DOHH2 (cell line): ENCODE measurements at regions not wholly inside any gene's neighbourhood (a gene's known extent, or its start where the extent isn't known, plus 50 kb on each side); places are given as distances from the start of the nearest gene placed in this dataset.

Source experiments
- H3F3A ChIP-seq: fragments of 200-600 bp; sonication (generic), shearing (Covaris generic); 2 replicates; pipeline ENCODE4 v1.6.0; 2016; ENCODE audit warnings: antibody characterized with exemption, mild to moderate bottlenecking; ENCODE audit not compliant: control insufficient read depth, insufficient read depth
- H3K27ac ChIP-seq: fragments of 200-600 bp; sonication (generic); 2 replicates; pipeline ENCODE4 v1.5.1; 2014; ENCODE audit warnings: low read depth, mild to moderate bottlenecking, low read length, moderate library complexity
- H3K27me3 ChIP-seq: fragments of 200-600 bp; sonication (generic); 2 replicates; pipeline ENCODE4 v1.6.1; 2014; ENCODE audit warnings: mild to moderate bottlenecking, low read length, mixed read lengths; ENCODE audit not compliant: control insufficient read depth
- H3K36me3 ChIP-seq: fragments of 200-600 bp; sonication (generic); 2 replicates; pipeline ENCODE4 v1.6.1; 2014; ENCODE audit warnings: mild to moderate bottlenecking, low read length, moderate library complexity, mixed read lengths; ENCODE audit not compliant: control insufficient read depth
- H3K4me1 ChIP-seq: fragments of 200-600 bp; sonication (generic); 2 replicates; pipeline ENCODE4 v1.6.1; 2014; ENCODE audit warnings: mild to moderate bottlenecking, low read length, mixed read lengths; ENCODE audit not compliant: control insufficient read depth
- H3K4me2 ChIP-seq: fragments of 200-600 bp; sonication (generic); 2 replicates; pipeline ENCODE4 v1.6.0; 2014; ENCODE audit warnings: mild to moderate bottlenecking, low read length, moderate library complexity
- H3K4me3 ChIP-seq: fragments of 200-600 bp; sonication (generic); 2 replicates; pipeline ENCODE4 v1.5.1; 2014; ENCODE audit warnings: mild to moderate bottlenecking, low read length, mixed read lengths
- H3K79me2 ChIP-seq: fragments of 200-600 bp; sonication (generic); 2 replicates; pipeline ENCODE4 v1.6.1; 2014; ENCODE audit warnings: mild to moderate bottlenecking, low read length, mixed read lengths; ENCODE audit not compliant: control insufficient read depth
- H3K9me2 ChIP-seq: fragments of 200-600 bp; sonication (generic); replicated peaks from 2 replicates; pipeline ENCODE4 v1.6.1; 2014; ENCODE audit warnings: mild to moderate bottlenecking, low read length, mixed read lengths; ENCODE audit not compliant: control insufficient read depth
- H3K9me3 ChIP-seq: fragments of 200-600 bp; sonication (generic); 2 replicates; pipeline ENCODE4 v1.6.1; 2014; ENCODE audit warnings: antibody characterized with exemption, low read length, mixed read lengths; ENCODE audit not compliant: control insufficient read depth, insufficient read depth
- H4K20me1 ChIP-seq: fragments of 200-600 bp; sonication (generic); 2 replicates; pipeline ENCODE4 v1.6.0; 2014; ENCODE audit warnings: low read depth, mild to moderate bottlenecking, antibody characterized with exemption, low read length, moderate library complexity; ENCODE audit not compliant: control insufficient read depth, insufficient read depth
- CTCF ChIP-seq: fragments of 200-600 bp; sonication (generic); IDR thresholded peaks from one replicate; pipeline ENCODE4 v1.5.1; 2014; ENCODE audit warnings: antibody characterized with exemption, mild to moderate bottlenecking, low read depth, low read length; ENCODE audit not compliant: poor library complexity, severe bottlenecking
- EZH2phosphoT487 ChIP-seq: fragments of 200-600 bp; sonication (generic); IDR thresholded peaks from 2 replicates; pipeline ENCODE4 v1.6.1; 2017; ENCODE audit warnings: borderline replicate concordance, mild to moderate bottlenecking, antibody characterized with exemption, low read length, moderate library complexity, mixed read lengths

- H3F3A ChIP-seq = no peaks in the 10 kb centered on the region
- H3K4me3 ChIP-seq = no peak overlapping the region
- H3K79me2 ChIP-seq = no peaks in the 10 kb centered on the region
- peaks cover 4% of the 10 kb centered on the region; the same call in 1 of the 2 replicates for H3K27me3 ChIP-seq
- no peaks in the 10 kb centered on the region for H3K36me3 ChIP-seq
- H3K4me1 ChIP-seq = no peaks in the 10 kb centered on the region
- no peak overlapping the region for H3K27ac ChIP-seq
- H3K9me2 ChIP-seq = no peaks in the 10 kb centered on the region
- no peaks in the 10 kb centered on the region for H3K9me3 ChIP-seq
- TF ChIP-seq EZH2phosphoT487 = no peak
- no peak for TF ChIP-seq CTCF
- no peak overlapping the region for H3K4me2 ChIP-seq
- no peaks in the 10 kb centered on the region for H4K20me1 ChIP-seq
Measured at GRCh38 chr6:139628270-139628669, 253.8 kb upstream of the CITED2 start.

- H3K36me3 ChIP-seq = no peaks in the 10 kb centered on the region
- H3K27ac ChIP-seq = no peak overlapping the region
- H4K20me1 ChIP-seq = no peaks in the 10 kb centered on the region
- H3K4me3 ChIP-seq = no peak overlapping the region
- H3K27me3 ChIP-seq = peaks cover 4% of the 10 kb centered on the region; the same call in 1 of the 2 replicates
- no peaks in the 10 kb centered on the region for H3F3A ChIP-seq
- no peak for TF ChIP-seq CTCF
- no peak for TF ChIP-seq EZH2phosphoT487
- no peak overlapping the region for H3K4me2 ChIP-seq
- no peaks in the 10 kb centered on the region for H3K9me2 ChIP-seq
- H3K79me2 ChIP-seq = no peaks in the 10 kb centered on the region
- H3K4me1 ChIP-seq = no peaks in the 10 kb centered on the region
- H3K9me3 ChIP-seq = no peaks in the 10 kb centered on the region
Measured at GRCh38 chr6:139627091-139627490, 252.6 kb upstream of the CITED2 start.

GRCh38 chr6:139625998-139626975 lies 251.8 kb upstream of the CITED2 start:
- Histone ChIP-seq H4K20me1 (no peaks in the 10 kb centered on the region), H3K36me3 (no peaks in the 10 kb centered on the region), H3K4me2 (no peak overlapping the region), H3K4me1 (no peaks in the 10 kb centered on the region), H3K27ac (no peak overlapping the region), H3K4me3 (no peak overlapping the region), H3F3A (no peaks in the 10 kb centered on the region), H3K9me3 (no peaks in the 10 kb centered on the region), H3K27me3 (peaks cover 4% of the 10 kb centered on the region; the same call in 1 of the 2 replicates), H3K9me2 (no peaks in the 10 kb centered on the region), H3K79me2 (no peaks in the 10 kb centered on the region)
- TF ChIP-seq EZH2phosphoT487 (no peak), CTCF (no peak)
